MV-4-11 (cell line): ENCODE measurements at regions not wholly inside any gene's neighbourhood (a gene's known extent, or its start where the extent isn't known, plus 50 kb on each side); places are given as distances from the start of the nearest gene placed in this dataset.

Source experiments
- DNase-seq: peaks from one replicate; lab custom pipeline; 2025; lab: John Stamatoyannopoulos, UW

DNA sequence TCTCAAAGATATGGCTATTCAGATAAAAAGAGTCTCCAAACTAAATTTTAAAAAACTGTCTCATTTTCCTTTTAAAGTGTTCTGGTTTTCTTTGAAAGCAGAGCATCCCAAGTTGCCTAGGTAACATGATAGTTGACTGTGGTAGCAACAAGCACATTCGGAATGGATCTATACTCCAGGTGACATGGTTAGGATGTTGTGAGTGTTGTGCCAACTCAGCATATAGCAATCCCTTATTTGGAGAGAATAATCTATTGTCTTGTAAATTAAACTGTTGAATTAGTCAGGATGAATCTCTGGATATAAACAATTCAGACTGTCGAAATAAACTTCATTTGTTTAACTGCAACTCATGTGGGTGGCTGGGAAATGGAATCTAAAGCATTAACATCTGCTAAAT is 418.6 kb downstream of the TUSC7 start:
- DNase-seq, result no peak

DNA sequence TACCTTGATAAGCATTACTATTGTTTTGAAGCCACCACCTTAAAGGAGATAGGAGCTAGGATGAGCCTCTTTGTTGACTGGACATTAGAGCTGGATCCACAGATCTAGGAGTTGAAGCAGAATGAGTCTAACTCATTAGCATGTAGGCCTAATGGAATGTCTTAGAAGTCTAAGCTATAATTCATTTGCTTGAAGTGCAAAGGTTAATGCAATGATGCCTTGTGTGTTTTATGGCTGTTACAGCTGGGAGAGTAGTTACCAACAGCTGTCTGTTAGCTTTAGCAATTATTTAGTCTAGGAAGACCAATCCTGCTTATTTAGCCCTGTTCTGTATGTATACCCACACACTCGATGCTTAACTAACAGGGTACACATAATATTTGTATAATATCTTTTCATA is 419.3 kb downstream of the TUSC7 start:
- DNase-seq, result no peak

DNA sequence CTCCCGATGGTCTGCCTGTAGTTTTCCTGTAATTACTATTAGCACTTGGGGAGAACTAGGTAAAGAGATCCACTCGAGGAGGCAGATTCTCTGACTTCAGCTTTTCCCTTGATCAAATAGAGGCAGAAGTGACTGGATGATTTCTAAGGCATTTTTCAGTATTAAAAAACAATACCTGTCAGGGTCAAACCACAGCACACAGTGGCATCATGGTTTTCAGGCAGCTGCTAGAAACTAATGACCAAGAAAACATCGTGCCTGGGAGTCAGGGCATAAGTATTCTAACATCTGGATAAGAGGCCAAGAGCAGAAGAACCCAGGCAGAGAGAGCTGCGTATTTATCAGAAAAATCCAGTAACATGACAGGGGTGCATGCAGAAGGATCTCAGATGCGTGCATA is 419.9 kb downstream of the TUSC7 start:
- DNase-seq, result no peak

DNA sequence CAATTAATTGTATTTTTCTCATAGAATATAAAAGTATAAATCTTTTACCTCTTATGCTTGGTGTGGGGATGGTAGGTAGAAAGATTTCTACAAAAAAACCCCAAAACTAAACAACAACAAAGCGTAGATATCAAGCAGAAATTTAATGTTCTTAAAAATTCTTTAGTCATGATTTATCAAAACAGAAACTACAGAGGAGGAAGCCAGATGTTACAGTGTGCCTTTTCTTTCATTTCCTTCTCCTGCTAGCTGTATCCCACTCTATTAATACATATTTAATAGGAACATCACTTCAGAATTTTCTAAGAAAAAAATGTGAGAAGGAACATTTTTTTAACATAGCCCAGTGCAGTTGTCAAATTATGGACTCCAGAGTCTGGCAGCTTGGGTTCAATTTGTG is 420.6 kb downstream of the TUSC7 start:
- DNase-seq, result no peak

DNA sequence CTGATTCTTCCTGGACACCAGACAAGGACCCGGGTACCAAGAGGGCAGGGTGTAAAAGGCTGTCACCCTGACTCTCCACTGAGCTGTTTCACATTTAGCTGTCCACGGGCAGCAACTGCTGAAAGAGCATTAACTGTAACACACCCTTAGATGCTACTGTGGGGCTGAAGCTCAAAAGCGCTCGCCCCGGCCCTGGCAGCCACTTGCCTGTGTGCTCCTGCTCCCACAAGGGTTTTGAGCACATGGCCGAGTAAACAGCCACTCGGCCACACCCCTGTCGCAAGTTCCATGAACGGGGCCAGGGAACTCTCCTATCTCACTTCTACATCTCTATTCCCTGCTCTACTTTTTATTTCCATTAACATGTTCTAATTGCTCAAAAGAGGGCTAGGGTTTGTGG is 421.7 kb downstream of the TUSC7 start:
- DNase-seq, result no peak

DNA sequence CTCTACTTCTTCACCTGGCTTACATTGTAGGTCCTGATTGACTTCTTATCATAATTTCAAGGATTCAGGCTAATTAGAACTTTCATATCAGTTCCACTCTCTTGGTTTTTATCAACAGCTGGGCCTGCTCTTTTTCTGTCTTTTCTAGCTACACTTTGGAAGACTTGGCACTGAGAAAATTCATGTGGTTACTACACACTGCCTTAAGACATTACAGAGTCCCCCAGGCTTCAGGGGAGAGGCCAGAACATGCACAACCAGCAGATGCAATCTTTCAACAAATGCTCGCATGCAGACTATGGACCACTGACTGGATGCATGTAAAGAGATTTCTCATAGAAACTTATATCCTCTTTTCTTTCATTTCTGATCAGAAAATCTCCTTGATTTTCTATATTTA is 423.5 kb downstream of the TUSC7 start:
- DNase-seq, result no peak

DNA sequence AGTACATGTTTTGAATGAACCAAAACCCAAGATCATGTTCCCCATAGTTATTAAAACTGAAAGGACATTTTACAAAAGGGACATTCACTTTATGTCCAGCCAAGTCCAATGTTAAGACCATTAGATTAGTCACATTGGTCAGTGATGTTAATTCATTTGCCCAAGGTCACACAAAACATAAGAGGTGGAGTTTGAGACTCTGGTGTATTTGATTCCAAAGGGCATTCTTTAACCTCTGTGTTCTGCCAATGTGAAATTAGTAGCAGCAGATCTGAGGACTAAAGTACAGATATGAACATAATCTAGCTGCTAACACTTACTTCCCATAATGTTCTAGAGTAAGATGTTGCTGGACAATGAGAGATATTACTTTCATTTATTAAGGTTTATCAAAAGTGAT is 425.6 kb downstream of the TUSC7 start:
- no peak for DNase-seq

DNA sequence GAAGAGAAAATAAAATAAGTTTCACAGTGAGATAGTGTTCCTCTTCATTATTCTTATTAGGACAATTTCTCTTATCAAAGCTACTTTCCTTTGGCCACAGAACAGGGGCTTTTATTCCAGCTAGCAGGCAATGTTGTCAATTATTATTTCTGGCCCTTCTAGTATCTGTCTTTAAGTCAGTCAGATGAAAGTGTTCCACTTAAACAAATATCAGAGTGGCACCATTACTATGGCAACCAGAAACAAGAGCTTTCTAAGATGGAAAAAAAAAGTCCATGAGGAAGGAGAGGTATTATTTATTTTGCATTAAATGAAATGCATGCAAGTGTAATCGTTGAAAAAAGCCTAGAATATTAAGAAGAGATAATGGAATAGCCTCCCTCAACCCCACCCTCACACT is 426.4 kb downstream of the TUSC7 start:
- no peak for DNase-seq

DNA sequence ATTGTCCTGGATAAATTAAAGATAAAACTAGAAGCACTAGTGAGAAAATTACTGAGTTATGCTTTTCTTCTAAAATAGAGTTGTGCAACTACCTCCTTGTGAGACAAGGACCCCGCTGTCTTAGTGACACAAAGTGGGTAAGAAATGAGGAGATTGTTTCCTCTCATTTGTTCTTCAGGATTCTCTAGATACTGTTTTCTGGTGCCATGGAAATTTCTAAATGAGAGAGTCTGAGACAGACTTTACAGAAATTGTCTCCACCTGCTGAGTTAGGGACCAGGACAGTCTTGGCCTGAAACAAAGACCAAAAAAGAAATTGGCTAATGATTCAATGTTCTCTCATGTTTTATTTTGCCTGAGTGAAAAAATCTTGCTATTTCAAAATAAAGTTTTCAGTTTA is 427.5 kb downstream of the TUSC7 start:
- no peak for DNase-seq

DNA sequence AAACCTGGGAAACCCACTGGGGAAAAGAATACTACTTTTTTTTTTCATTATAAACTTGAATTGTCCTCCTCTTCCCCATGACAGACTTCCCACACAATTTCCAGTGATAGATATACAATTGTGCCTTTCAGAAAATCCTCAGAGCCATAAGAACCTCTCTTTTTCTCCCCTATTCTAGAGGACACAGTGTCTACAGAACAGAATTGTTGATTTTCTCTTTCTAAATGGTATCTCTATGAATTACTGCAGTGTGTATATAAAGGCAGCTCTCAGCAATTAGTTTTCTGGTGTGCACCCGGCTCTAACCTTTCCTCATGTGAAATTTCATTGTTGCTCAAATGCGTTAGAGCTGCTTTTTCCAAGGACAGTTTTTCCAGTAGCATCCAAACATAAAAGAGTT is 430.1 kb downstream of the TUSC7 start:
- no peak for DNase-seq

DNA sequence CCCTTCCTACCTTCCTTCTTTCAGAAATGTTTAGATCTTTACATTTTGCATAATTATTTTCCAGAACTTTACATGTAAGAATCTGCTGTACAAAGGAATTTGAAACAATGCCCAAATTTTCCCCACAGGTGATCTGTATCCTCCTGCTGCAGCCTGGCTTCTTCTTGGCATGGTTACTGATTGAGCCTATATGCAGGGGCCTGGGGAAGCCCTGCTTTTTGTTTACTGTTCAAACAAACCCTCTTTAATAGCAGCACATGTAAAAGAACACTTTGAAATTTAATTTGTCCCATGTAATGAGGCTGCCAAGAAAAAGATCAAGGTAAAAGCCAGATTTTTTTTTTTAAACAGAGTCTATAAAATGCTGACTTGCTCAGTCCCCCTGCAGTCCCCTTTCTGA is 432.2 kb downstream of the TUSC7 start:
- no peak for DNase-seq

DNA sequence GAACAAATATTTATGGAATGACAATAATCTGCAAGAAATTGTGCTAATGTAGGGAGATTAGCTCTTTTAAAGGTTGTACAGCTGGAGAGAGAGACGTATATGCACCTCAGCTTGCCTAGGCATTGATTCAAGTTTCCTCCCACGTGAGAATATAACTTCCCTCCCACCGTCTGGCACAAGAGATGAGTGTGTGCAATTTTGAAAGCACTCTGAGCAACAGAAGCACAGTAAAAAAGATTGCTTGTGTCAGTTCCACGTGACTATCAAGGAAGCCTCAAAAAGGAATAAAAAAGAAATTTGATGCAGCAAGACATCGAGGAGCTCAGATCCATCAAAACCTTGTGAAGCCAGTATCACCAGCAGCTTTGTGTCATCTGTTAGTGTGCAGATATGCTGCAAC is 435.3 kb downstream of the TUSC7 start:
- no peak for DNase-seq

DNA sequence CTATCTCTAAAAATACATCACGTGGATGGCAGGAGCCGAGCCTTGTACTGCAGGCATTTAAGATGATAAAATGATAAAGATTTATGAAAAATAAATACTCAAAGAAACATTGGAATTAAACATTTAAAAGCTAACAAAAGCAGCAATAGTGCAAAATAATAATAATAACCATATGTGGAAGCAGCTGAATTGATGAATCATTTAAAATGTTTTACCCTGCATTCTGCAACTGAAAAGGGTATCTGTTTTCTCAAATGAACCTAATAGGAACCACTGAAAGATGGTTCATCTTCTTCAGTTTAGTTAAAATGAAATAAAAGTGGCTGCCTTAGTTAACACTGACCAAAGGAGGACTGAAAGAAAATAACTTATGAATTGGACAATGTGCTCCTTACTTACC is 436.1 kb downstream of the TUSC7 start:
- DNase-seq, result no peak

DNA sequence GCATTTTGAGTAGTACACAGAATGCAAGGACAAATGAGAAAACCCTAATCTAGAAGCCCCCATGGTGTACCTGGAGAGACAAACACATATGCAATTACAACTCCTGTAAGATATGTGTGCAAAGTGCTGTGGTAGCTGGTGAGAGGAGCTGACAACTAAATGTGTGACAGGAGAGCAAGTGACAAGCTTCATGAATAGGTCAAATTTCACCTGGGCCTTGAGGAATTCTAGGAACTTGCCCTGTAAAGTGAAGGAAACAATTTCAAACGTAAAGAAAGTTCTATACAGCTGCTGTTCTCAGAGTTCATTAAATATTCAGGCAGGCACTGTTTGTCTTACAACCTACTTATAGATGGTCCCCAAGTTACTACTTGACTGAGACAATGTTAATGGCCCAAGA is 437.0 kb downstream of the TUSC7 start:
- no peak for DNase-seq

DNA sequence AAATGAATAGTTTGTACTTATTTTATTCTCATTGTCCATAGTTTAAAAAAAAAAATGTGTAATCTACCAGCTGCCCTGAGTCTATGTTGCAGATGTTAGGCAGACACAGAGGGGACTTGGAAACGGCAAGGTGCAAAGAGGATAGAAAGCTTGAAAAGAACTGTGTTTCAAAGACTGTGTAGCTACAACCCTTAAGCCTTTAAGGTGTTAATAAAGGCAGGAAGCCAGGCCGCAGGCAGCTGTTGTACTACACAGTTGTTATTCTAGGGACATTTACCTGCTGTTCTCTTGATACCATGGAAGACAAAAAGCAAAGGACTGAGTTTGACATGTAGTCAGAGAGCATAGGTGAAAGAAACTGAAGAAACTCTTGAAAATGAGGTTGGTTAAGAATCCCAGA is 440.0 kb downstream of the TUSC7 start:
- DNase-seq, result no peak

DNA sequence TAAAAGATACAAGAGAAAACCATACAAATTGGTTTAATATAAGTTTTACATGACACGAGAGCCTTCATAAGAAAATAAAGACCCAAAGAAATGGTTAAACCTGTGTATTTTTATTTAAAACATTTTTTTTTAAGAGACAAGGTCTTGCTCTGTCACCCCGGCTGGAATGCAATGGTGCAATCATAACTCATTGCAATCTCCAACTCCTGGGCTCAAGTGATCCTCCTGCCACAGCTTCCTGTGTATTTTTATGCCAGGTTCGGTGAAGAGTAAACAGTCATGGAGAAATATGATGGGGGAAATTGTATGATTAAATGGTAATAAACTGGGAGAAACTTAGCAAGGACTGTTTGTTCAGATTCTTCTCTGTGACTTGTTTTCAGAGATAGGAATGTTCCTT is 441.0 kb downstream of the TUSC7 start:
- DNase-seq, result no peak

DNA sequence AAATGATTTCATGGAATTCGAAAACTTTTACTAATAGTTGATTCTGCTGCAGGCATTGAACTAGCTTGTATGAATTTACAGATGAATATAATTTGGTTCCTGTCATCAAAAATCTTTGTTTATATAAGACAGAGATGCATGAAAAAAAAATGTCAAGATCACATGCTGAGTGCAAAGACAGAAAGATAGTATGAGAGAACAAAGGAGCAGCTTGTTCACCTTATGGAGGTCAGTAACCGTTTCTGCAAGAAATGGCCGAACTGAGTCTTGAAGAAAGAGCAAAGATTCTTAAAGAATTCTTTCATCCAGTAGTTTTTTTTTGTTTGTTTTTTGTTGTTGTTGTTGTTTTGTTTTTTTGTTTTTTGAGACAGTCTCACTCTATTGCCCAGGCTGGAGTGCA is 450.6 kb downstream of the TUSC7 start:
- no peak for DNase-seq

DNA sequence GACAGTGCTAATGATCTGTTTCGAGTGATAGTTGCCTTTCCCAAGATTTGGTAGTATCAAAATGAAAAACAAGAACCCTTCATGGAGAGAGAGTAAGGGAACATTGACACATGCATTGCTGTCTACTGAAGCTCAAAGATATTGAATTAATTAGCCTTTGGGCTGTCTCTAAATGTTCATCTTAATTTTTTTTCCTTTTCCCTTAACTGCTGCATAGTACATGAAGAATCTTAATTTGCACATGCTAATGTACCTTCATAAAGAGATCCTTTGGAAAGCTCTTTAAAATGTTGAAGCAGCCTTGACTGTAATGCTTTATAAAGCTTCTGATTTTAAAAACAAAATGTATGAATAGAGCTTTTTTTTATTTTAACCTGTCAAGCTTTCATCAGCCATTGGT is 452.2 kb downstream of the TUSC7 start:
- DNase-seq, result no peak

DNA sequence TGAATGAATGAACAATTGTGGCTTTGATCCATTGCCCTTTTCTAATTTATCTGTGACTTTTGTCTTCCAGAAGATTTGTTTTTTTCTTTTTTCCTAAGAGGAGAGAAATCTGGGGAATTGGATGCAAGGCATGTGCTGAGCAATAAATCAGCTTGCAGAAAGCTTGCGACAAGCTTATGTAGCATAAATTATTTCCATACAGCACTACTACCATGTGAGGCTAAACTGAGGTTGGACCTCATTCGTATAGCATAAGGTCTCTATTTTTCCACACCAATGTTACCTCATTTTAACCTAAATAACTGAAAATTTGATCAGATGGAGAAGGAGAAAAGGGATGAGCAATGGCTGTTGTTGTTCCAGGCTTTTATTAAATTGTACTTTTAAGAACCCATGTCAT is 455.6 kb downstream of the TUSC7 start:
- no peak for DNase-seq

DNA sequence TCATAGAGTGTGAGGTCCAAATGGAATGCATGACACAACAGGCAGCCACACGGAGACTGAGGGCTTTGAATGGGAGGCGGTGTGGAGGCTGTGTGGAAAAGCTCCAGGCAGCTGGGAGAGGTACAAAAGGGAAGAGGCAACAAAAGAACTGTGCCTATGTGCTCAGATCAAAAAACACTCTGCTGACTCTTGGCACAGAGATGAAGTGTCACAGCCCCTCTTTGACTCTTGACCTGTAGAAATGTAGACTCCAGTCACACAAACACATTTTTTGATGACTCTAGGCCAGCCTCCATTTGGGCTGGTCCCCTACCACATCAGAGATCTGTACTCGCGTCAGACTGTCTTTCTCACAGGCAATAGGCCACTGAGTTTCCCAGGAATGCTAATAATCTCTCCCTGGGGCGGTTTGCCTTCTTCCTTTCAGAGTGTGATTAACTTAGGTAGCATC is 456.0 kb downstream of the TUSC7 start:
- DNase-seq, result no peak

DNA sequence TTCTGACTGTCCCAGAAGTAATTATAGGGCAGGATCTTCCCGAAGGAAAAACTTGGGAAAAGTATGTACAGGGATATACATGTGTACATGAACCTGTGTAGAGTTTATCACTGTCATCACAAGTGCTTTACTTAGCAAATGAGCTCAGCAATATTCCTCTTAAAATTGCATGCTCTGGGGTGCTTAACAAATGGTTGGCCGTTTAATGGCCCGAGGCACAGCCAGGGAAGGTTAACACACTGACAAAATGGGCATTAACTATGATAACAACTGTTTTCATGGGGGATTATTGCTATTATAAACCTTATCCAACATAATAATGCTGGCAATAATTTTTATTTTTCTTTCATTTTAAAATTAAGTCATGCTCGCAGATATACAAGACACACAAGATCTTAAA is 459.3 kb downstream of the TUSC7 start:
- no peak for DNase-seq

DNA sequence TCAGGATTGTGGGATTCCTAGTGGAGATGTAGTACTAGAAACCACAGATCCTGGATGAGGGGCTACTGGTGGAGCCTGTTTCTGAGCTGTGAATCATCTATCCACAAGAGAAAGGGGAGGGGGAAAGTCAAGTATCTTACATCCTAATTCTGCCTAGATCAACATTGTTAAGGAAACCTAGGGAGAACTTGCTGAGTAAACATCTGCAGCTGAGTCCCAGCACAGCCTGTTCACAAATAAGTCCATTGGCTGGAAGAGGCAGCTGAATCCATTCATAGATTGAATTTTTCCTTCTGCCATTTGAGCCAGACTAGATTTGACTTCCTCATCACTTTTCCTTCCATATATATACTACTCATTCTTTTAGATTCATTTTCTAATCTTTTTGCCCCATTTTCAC is 460.5 kb downstream of the TUSC7 start:
- DNase-seq, result no peak

DNA sequence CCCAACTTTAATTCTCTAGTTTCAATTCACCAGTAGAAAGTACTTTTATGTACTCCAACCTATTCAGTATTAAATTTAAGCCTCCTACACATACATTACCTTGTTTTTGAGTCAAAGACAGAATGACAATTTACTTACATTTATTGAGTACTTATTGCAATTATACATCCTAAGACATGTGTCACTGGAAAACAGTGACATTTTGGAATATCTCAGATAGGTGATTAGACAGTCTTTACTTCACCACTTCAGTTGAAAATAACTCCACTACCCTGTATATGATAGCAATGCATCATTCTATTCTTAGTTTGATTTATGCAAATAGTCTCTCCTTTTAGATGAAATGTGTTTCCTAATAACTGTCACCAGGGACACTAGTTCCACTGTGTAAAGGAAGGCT is 461.5 kb downstream of the TUSC7 start:
- DNase-seq, result no peak

DNA sequence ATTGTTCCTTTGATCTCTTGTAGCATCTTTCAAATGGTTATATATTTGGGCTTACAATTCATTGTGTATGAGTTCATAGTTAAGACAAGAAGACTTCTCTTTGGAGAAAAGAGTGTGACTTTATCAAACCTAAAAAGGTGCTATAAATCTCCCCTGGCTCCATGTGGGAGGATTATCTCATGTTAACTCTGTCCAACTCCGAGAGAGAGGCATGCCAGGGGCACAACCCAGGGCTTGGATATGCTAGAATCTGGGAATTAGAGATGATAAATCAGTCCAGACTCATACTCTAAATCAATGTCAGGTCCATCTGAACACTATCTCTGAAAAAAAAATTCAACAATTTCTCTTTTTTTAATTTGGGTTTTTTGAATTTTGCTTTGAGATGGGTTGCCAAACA is 462.8 kb downstream of the TUSC7 start:
- no peak for DNase-seq

DNA sequence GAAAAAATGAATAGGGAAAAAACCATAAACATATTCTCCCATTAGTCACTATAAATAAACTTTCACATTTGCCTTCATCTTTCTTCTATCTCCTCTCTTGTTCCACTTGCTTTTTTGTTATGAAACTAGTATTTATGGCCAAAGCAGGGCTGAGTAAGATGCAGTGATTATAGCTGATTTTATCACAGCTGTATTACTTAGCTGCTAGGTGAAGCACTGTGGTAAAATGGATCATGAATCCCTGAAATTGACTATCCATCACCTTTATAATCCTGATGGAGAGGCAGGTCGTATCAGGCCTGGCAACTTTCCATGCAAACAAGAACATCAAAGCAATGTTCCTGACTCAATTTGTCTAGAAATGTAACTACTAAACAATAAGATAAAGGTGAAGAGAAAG is 471.6 kb downstream of the TUSC7 start:
- DNase-seq, result no peak
